SK-N-SH treated with all-trans-retinoic acid at 6 μM for 48 hours (cell line): ENCODE measurements at regions not wholly inside any gene's neighbourhood (a gene's known extent, or its start where the extent isn't known, plus 50 kb on each side); places are given as distances from the start of the nearest gene placed in this dataset.

Experiments
- ATAC-seq: fragments of 200-7000 bp; cut with Tn5 transposase; 3 replicates; pipeline ENCODE4 v1.9.1; 2020; ENCODE audit warnings: mild to moderate bottlenecking, moderate library complexity
- ARNTL ChIP-seq: fragments of 450-650 bp; formaldehyde crosslinking; IDR thresholded peaks from 2 replicates; pipeline ENCODE4 v1.5.0; 2020; ENCODE audit warnings: low read depth, mild to moderate bottlenecking, moderate library complexity, borderline replicate concordance
- CSDC2 ChIP-seq: fragments of 250-450 bp; sonication (Bioruptor Pico); IDR thresholded peaks from 2 replicates; pipeline ENCODE4 v1.5.0; 2020; ENCODE audit warnings: mild to moderate bottlenecking, moderate library complexity
- ESRRG ChIP-seq: fragments of 250-450 bp; sonication (Bioruptor Pico); IDR thresholded peaks from 2 replicates; pipeline ENCODE4 v1.6.1; 2021; ENCODE audit warnings: mild to moderate bottlenecking
- GLIS3 ChIP-seq: fragments of 250-450 bp; sonication (Bioruptor Pico); IDR thresholded peaks from 2 replicates; pipeline ENCODE4 v1.5.0; 2020; ENCODE audit warnings: mild to moderate bottlenecking, moderate library complexity
- ISL1 ChIP-seq: fragments of 250-450 bp; sonication (Bioruptor Pico); IDR thresholded peaks from 2 replicates; pipeline ENCODE4 v2.1.2; 2022; ENCODE audit warnings: mild to moderate bottlenecking, moderate library complexity
- PPARA ChIP-seq: fragments of 250-450 bp; sonication (Bioruptor Pico); IDR thresholded peaks from 2 replicates; pipeline ENCODE4 v1.5.0; 2020; ENCODE audit warnings: mild to moderate bottlenecking, borderline replicate concordance
- RARB ChIP-seq: fragments of 250-450 bp; sonication (Bioruptor Pico); IDR thresholded peaks from 2 replicates; pipeline ENCODE4 v1.8.0; 2021; ENCODE audit warnings: mild to moderate bottlenecking, moderate library complexity
- SNAI2 ChIP-seq: fragments of 250-450 bp; sonication (Bioruptor Pico); IDR thresholded peaks from 2 replicates; pipeline ENCODE4 v1.5.0; 2020; ENCODE audit warnings: mild to moderate bottlenecking, moderate library complexity
- TCF4 ChIP-seq: fragments of 250-450 bp; sonication (Bioruptor Pico); IDR thresholded peaks from 2 replicates; pipeline ENCODE4 v1.8.0; 2021; ENCODE audit warnings: mild to moderate bottlenecking, moderate library complexity, borderline replicate concordance
- TOX ChIP-seq: fragments of 250-450 bp; sonication (Bioruptor Pico); IDR thresholded peaks from 2 replicates; pipeline ENCODE4 v1.8.0; 2021; ENCODE audit warnings: mild to moderate bottlenecking, moderate library complexity, borderline replicate concordance
- ZC3H10 ChIP-seq: fragments of 250-450 bp; sonication (Bioruptor Pico); IDR thresholded peaks from 2 replicates; pipeline ENCODE4 v1.5.1; 2021; ENCODE audit warnings: mild to moderate bottlenecking, moderate library complexity
- ZFP3 ChIP-seq: fragments of 250-450 bp; sonication (Bioruptor Pico); IDR thresholded peaks from 2 replicates; pipeline ENCODE4 v1.5.0; 2020; ENCODE audit warnings: mild to moderate bottlenecking, moderate library complexity
- ZNF565 ChIP-seq: fragments of 450-650 bp; formaldehyde crosslinking; conservative IDR thresholded peaks from 2 replicates; pipeline ENCODE4 v1.5.0; 2020; ENCODE audit warnings: low read depth, mild to moderate bottlenecking, moderate library complexity
- ZNF8 ChIP-seq: fragments of 450-650 bp; formaldehyde crosslinking; IDR thresholded peaks from 2 replicates; pipeline ENCODE4 v1.5.0; 2020; ENCODE audit warnings: mild to moderate bottlenecking, moderate library complexity
- TF ChIP-seq, protein P1 (sequence below): fragments of 250-450 bp; sonication (Bioruptor Pico); IDR thresholded peaks from 2 replicates; pipeline ENCODE4 v1.5.0; 2020; ENCODE audit warnings: mild to moderate bottlenecking, moderate library complexity
- TF ChIP-seq, protein P2 (sequence below): fragments of 250-450 bp; sonication (Bioruptor Pico); IDR thresholded peaks from 2 replicates; pipeline ENCODE4 v1.8.0; 2021; ENCODE audit warnings: low read depth, mild to moderate bottlenecking, moderate library complexity, borderline replicate concordance
- TF ChIP-seq, protein P3 (sequence below): fragments of 250-450 bp; sonication (Bioruptor Pico); IDR thresholded peaks from 2 replicates; pipeline ENCODE4 v1.5.1; 2021; ENCODE audit warnings: mild to moderate bottlenecking, moderate library complexity
- TF ChIP-seq, protein P4 (sequence below): fragments of 250-450 bp; sonication (Bioruptor Pico); IDR thresholded peaks from 2 replicates; pipeline ENCODE4 v1.5.1; 2020; ENCODE audit warnings: low read depth, mild to moderate bottlenecking, moderate library complexity
- TF ChIP-seq, protein P5 (sequence below): fragments of 250-450 bp; sonication (Bioruptor Pico); IDR thresholded peaks from 2 replicates; pipeline ENCODE4 v1.8.0; 2020; ENCODE audit warnings: mild to moderate bottlenecking, moderate library complexity, borderline replicate concordance

DNA sequence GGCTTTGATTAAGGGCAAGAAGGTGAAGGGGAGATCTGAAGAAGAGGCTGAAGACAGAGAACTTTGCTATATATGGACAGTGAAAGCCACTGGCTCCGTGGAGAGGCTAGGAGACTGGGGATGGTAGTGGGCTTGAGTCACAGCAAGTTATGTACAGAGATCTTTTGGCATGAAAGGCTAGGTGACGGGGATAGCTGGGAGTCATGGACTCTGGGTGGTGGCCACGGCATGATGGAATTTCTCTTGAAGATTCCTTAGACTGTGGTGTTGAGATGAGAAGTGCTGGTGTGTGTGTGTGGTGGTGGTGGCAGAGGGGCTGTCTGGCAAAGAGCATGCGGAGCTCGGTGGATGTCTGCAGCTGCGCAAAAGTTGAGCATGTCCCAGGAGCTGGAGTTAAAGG lies 120.6 kb upstream of the STC2 start (continued):
- TF ChIP-seq, protein P1, sequence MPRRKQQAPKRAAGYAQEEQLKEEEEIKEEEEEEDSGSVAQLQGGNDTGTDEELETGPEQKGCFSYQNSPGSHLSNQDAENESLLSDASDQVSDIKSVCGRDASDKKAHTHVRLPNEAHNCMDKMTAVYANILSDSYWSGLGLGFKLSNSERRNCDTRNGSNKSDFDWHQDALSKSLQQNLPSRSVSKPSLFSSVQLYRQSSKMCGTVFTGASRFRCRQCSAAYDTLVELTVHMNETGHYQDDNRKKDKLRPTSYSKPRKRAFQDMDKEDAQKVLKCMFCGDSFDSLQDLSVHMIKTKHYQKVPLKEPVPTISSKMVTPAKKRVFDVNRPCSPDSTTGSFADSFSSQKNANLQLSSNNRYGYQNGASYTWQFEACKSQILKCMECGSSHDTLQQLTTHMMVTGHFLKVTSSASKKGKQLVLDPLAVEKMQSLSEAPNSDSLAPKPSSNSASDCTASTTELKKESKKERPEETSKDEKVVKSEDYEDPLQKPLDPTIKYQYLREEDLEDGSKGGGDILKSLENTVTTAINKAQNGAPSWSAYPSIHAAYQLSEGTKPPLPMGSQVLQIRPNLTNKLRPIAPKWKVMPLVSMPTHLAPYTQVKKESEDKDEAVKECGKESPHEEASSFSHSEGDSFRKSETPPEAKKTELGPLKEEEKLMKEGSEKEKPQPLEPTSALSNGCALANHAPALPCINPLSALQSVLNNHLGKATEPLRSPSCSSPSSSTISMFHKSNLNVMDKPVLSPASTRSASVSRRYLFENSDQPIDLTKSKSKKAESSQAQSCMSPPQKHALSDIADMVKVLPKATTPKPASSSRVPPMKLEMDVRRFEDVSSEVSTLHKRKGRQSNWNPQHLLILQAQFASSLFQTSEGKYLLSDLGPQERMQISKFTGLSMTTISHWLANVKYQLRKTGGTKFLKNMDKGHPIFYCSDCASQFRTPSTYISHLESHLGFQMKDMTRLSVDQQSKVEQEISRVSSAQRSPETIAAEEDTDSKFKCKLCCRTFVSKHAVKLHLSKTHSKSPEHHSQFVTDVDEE, result no peak
- TF ChIP-seq SNAI2 (no peak), CSDC2 (CRISPR knock-in tag) (no peak), TCF4 (CRISPR knock-in tag) (no peak), ZNF565 (CRISPR knock-in tag) (no peak), TOX (CRISPR knock-in tag) (no peak)
- TF ChIP-seq, all 23 proteins: peak for 0

DNA sequence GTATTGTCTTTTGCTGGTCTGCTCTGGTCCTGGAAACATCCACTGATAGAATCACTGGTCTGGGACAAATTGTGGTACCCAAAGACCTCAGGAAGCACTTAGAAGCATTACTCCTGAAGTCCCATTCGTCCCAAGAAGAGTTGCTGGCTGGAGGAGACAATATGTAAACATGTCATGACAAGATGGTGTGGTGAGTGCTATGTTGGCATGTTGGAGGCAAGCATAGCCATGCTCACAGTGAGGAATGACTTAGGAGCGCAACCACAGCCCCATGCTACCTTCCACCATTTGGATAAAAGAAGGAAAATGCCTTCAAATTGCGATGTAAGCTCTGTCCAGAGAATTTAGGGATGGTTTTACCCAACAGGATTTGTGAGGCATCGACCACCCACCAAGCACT lies 115.8 kb upstream of the STC2 start:
- TF ChIP-seq TCF4 (CRISPR knock-in tag), result no peak
- TF ChIP-seq ZFP3, result no peak
- no peak for TF ChIP-seq GLIS3 (CRISPR knock-in tag)
- TF ChIP-seq ZNF8 (CRISPR knock-in tag), result no peak
- no peak for TF ChIP-seq ISL1 (CRISPR knock-in tag)
- TF ChIP-seq, protein P2, sequence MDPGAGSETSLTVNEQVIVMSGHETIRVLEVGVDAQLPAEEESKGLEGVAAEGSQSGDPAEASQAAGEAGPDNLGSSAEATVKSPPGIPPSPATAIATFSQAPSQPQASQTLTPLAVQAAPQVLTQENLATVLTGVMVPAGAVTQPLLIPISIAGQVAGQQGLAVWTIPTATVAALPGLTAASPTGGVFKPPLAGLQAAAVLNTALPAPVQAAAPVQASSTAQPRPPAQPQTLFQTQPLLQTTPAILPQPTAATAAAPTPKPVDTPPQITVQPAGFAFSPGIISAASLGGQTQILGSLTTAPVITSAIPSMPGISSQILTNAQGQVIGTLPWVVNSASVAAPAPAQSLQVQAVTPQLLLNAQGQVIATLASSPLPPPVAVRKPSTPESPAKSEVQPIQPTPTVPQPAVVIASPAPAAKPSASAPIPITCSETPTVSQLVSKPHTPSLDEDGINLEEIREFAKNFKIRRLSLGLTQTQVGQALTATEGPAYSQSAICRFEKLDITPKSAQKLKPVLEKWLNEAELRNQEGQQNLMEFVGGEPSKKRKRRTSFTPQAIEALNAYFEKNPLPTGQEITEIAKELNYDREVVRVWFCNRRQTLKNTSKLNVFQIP (CRISPR knock-in tag), result no peak
- ATAC-seq, result no peak

DNA sequence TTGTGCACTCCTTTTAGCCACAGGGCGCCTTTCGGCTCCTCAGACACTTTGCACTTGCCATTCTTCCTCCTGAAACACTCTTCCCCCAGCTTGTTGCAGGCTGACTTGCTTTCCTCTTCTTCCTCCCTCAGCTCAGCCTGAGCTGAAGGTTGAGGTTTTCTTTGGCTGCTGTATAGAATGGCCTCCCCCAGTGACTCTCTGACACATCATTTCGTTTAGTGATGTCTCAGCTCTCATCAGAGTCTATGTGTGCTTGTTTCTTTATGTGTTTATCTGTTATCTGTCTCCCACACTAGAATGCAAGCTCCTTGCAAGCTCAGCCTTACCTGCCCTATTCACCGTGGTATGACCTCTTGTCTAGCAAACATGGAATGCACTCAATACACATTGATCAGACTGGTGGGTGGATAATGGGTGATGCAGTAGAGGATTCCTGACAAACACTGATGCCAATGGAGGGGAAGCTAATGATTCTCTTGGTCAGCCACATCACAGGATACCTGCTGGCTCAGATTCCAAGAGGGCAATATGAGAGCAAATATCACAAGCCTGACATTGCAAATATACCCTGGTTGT lies 112.9 kb upstream of the STC2 start:
- TF ChIP-seq, protein P1, result no peak
- TF ChIP-seq ZC3H10 (CRISPR knock-in tag) (no peak), ZFP3 (no peak), GLIS3 (CRISPR knock-in tag) (no peak), PPARA (CRISPR knock-in tag) (no peak), ZNF8 (CRISPR knock-in tag) (no peak), TOX (CRISPR knock-in tag) (no peak), RARB (CRISPR knock-in tag) (no peak), SNAI2 (no peak)
- TF ChIP-seq, protein P3, sequence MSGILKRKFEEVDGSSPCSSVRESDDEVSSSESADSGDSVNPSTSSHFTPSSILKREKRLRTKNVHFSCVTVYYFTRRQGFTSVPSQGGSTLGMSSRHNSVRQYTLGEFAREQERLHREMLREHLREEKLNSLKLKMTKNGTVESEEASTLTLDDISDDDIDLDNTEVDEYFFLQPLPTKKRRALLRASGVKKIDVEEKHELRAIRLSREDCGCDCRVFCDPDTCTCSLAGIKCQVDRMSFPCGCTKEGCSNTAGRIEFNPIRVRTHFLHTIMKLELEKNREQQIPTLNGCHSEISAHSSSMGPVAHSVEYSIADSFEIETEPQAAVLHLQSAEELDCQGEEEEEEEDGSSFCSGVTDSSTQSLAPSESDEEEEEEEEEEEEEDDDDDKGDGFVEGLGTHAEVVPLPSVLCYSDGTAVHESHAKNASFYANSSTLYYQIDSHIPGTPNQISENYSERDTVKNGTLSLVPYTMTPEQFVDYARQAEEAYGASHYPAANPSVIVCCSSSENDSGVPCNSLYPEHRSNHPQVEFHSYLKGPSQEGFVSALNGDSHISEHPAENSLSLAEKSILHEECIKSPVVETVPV, result no peak
- TF ChIP-seq, protein P4, sequence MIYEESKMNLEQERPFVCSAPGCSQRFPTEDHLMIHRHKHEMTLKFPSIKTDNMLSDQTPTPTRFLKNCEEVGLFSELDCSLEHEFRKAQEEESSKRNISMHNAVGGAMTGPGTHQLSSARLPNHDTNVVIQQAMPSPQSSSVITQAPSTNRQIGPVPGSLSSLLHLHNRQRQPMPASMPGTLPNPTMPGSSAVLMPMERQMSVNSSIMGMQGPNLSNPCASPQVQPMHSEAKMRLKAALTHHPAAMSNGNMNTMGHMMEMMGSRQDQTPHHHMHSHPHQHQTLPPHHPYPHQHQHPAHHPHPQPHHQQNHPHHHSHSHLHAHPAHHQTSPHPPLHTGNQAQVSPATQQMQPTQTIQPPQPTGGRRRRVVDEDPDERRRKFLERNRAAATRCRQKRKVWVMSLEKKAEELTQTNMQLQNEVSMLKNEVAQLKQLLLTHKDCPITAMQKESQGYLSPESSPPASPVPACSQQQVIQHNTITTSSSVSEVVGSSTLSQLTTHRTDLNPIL (CRISPR knock-in tag), result no peak
- TF ChIP-seq, all 23 proteins: peak for 0

DNA sequence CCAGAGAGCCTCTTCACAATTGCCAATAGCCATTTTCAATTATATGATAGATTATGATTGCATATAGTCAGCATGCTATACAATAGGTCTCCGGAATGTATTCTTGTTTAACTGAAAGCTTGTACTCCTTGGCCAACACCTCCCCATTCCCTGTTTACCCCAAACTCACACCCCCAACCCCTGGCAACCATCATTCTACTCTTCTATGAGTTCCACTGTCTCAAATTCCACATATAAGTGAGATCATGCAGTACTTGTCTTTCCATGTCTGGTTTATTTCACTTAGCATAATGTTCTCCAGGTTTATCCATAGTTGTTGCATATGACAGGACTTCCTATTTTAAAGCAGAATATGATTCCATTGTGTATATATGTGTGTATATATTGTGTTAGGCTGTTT lies 110.7 kb upstream of the STC2 start:
- no peak for ATAC-seq

More for the DNA sequence above, 112.9 kb upstream of the STC2 start:
- ATAC-seq, result no peak

More for the DNA sequence above, 110.7 kb upstream of the STC2 start:
- TF ChIP-seq ESRRG (CRISPR knock-in tag) (no peak), ZFP3 (no peak), PPARA (CRISPR knock-in tag) (no peak), GLIS3 (CRISPR knock-in tag) (no peak), ARNTL (no peak)
- TF ChIP-seq, protein P5, sequence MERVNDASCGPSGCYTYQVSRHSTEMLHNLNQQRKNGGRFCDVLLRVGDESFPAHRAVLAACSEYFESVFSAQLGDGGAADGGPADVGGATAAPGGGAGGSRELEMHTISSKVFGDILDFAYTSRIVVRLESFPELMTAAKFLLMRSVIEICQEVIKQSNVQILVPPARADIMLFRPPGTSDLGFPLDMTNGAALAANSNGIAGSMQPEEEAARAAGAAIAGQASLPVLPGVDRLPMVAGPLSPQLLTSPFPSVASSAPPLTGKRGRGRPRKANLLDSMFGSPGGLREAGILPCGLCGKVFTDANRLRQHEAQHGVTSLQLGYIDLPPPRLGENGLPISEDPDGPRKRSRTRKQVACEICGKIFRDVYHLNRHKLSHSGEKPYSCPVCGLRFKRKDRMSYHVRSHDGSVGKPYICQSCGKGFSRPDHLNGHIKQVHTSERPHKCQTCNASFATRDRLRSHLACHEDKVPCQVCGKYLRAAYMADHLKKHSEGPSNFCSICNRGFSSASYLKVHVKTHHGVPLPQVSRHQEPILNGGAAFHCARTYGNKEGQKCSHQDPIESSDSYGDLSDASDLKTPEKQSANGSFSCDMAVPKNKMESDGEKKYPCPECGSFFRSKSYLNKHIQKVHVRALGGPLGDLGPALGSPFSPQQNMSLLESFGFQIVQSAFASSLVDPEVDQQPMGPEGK (CRISPR knock-in tag), result no peak
- TF ChIP-seq, all 23 proteins: peak for 0
